SK-N-SH (cell line): ENCODE measurements at regions not wholly inside any gene's neighbourhood (a gene's known extent, or its start where the extent isn't known, plus 50 kb on each side); places are given as distances from the start of the nearest gene placed in this dataset.
"Not testable (repeated sequence)": the region's sequence is repeated elsewhere in the genome, so short reads cannot be mapped to it uniquely, and the experiment has no call there.

ENCODE experiments used
- EZH2phosphoT487 ChIP-seq: fragments of 200-600 bp; sonication (generic); IDR thresholded peaks from 2 replicates; pipeline ENCODE4 v1.6.1; 2017; ENCODE audit warnings: low read depth, mixed run types, mild to moderate bottlenecking, antibody characterized with exemption, moderate library complexity, borderline replicate concordance
- FOXM1 ChIP-seq: IDR thresholded peaks from 2 replicates; pipeline ENCODE4 v1.4.0; 2012; ENCODE audit warnings: low read depth, mild to moderate bottlenecking
- TF ChIP-seq, protein P1 (sequence below): fragments of 200-600 bp; sonication (generic); IDR thresholded peaks from 2 replicates; pipeline ENCODE4 v1.6.1; 2017; ENCODE audit warnings: antibody characterized with exemption, mild to moderate bottlenecking, moderate library complexity
- TF ChIP-seq, protein P2 (sequence below): IDR thresholded peaks from 2 replicates; pipeline ENCODE4 v1.6.1; 2012; ENCODE audit warnings: mild to moderate bottlenecking, low read depth, low read length, moderate library complexity

DNA sequence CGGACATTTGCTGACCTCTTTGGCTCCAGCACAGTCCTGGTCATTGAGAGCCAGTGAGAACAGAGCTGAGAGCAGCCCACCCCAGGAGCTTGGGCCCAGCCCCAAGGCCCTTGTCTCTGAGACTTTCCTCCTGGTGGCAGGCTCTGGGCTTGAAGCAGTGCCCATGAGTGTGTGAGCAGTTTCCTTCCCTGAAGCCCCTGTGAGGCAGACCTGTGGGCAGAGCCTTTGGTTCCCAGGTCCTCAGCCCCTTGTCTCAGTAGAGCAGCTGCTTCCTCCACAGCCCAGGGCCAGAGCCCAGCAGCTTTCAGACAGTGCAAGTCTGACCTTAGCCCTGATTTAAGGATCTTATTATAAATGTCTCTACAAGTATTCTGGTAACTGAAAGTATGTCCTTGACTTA lies 1185.0 kb downstream of the RPIA start:
- TF ChIP-seq, protein P1, sequence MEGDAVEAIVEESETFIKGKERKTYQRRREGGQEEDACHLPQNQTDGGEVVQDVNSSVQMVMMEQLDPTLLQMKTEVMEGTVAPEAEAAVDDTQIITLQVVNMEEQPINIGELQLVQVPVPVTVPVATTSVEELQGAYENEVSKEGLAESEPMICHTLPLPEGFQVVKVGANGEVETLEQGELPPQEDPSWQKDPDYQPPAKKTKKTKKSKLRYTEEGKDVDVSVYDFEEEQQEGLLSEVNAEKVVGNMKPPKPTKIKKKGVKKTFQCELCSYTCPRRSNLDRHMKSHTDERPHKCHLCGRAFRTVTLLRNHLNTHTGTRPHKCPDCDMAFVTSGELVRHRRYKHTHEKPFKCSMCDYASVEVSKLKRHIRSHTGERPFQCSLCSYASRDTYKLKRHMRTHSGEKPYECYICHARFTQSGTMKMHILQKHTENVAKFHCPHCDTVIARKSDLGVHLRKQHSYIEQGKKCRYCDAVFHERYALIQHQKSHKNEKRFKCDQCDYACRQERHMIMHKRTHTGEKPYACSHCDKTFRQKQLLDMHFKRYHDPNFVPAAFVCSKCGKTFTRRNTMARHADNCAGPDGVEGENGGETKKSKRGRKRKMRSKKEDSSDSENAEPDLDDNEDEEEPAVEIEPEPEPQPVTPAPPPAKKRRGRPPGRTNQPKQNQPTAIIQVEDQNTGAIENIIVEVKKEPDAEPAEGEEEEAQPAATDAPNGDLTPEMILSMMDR: not testable (repeated sequence)
- not testable (repeated sequence) for TF ChIP-seq FOXM1, EZH2phosphoT487
- TF ChIP-seq, protein P2, sequence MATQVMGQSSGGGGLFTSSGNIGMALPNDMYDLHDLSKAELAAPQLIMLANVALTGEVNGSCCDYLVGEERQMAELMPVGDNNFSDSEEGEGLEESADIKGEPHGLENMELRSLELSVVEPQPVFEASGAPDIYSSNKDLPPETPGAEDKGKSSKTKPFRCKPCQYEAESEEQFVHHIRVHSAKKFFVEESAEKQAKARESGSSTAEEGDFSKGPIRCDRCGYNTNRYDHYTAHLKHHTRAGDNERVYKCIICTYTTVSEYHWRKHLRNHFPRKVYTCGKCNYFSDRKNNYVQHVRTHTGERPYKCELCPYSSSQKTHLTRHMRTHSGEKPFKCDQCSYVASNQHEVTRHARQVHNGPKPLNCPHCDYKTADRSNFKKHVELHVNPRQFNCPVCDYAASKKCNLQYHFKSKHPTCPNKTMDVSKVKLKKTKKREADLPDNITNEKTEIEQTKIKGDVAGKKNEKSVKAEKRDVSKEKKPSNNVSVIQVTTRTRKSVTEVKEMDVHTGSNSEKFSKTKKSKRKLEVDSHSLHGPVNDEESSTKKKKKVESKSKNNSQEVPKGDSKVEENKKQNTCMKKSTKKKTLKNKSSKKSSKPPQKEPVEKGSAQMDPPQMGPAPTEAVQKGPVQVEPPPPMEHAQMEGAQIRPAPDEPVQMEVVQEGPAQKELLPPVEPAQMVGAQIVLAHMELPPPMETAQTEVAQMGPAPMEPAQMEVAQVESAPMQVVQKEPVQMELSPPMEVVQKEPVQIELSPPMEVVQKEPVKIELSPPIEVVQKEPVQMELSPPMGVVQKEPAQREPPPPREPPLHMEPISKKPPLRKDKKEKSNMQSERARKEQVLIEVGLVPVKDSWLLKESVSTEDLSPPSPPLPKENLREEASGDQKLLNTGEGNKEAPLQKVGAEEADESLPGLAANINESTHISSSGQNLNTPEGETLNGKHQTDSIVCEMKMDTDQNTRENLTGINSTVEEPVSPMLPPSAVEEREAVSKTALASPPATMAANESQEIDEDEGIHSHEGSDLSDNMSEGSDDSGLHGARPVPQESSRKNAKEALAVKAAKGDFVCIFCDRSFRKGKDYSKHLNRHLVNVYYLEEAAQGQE: not testable (repeated sequence)
